A549 (cell line): ENCODE measurements at regions not wholly inside any gene's neighbourhood (a gene's known extent, or its start where the extent isn't known, plus 50 kb on each side); places are given as distances from the start of the nearest gene placed in this dataset.
A peak's percentile ranks its signal among the peaks of the same experiment; 100 is the strongest.

Source experiments
- ATAC-seq, 2 experiments: fragments of 200-7000 bp in 1 of 2; fragments of >200 bp in 1 of 2; cut with Nextera tagmentation in 1 of 2; cut with Tn5 transposase in 1 of 2; 3 replicates each; pipeline versions ENCODE4 v1.8.0 to v1.9.1; 2018 to 2020; ENCODE audit warnings: mild to moderate bottlenecking in 1 of 2, moderate library complexity in 1 of 2
- CTCF ChIA-PET: fragments of 300-600 bp; sonication (Branson Sonifier 250); formaldehyde crosslinking; extraction: SDS; loops from one replicate; lab custom pipeline; 2021; ENCODE audit warnings: antibody characterized with exemption, inconsistent platforms; lab: Yijun Ruan, JAX
- POLR2A ChIA-PET: fragments of 350-600 bp; formaldehyde crosslinking; extraction: SDS; loops from one replicate; lab custom pipeline; 2021; ENCODE audit warnings: antibody characterized with exemption, inconsistent platforms; lab: Yijun Ruan, JAX
- DNase-seq, 2 experiments: peaks; one replicate each; pipeline versions ENCODE4 v3.0.0 to v3.0.0-alpha.2; 2011 to 2016; ENCODE audit warnings: low read depth in 1 of 2, low spot score in 1 of 2
- FAIRE-seq: peaks from 2 replicates; lab custom pipeline; 2011; peaks lifted over from hg19 to GRCh38; lab: Jason Lieb, UNC
- H3K27ac ChIP-seq, 2 experiments: fragments of >200 bp; sonication (Bioruptor Twin); formaldehyde crosslinking; 3 replicates each; pipeline ENCODE4 v1.5.1; 2016 to 2017
- H3K4me1 ChIP-seq: fragments of >200 bp; sonication (Bioruptor Twin); formaldehyde crosslinking; 3 replicates; pipeline ENCODE4 v1.6.1; 2016
- H3K4me2 ChIP-seq: fragments of >200 bp; sonication (Bioruptor Twin); formaldehyde crosslinking; 3 replicates; pipeline ENCODE4 v1.6.1; 2016
- H3K4me3 ChIP-seq: fragments of >200 bp; sonication (Bioruptor Twin); formaldehyde crosslinking; 3 replicates; pipeline ENCODE4 v1.5.1; 2016
- H3K9me3 ChIP-seq: fragments of >200 bp; sonication (Bioruptor Twin); formaldehyde crosslinking; 3 replicates; pipeline ENCODE4 v1.6.1; 2016
- CHD2 ChIP-seq: fragments of 150-350 bp; IDR thresholded peaks from 2 replicates; pipeline ENCODE4 v1.6.1; 2014; ENCODE audit warnings: low read length; ENCODE audit not compliant: partially characterized antibody
- EHF ChIP-seq: fragments of 250-450 bp; sonication (Bioruptor Pico); IDR thresholded peaks from 2 replicates; pipeline ENCODE4 v1.5.0; 2020; ENCODE audit warnings: mild to moderate bottlenecking
- FOSL2 ChIP-seq, 2 experiments: fragments of 450-650 bp in 1 of 2; fragments of >200 bp in 1 of 2; sonication (Bioruptor Twin) in 1 of 2; formaldehyde crosslinking; IDR thresholded peaks; 2 replicates each; pipeline versions ENCODE4 v1.5.0 to v1.6.1; 2016 to 2020; ENCODE audit warnings: mild to moderate bottlenecking in 1 of 2, moderate library complexity in 1 of 2
- GATA3 ChIP-seq: IDR thresholded peaks from 2 replicates; pipeline ENCODE4 v1.6.1; 2012; ENCODE audit warnings: borderline replicate concordance
- HEYL ChIP-seq: fragments of 250-450 bp; sonication (Bioruptor Pico); IDR thresholded peaks from 2 replicates; pipeline ENCODE4 v1.8.0; 2021; ENCODE audit warnings: mild to moderate bottlenecking, moderate library complexity
- HOXB5 ChIP-seq: fragments of 250-450 bp; sonication (Bioruptor Pico); IDR thresholded peaks from 2 replicates; pipeline ENCODE4 v1.5.0; 2020; ENCODE audit warnings: mild to moderate bottlenecking, moderate library complexity
- JUNB ChIP-seq: fragments of >200 bp; sonication (Bioruptor Twin); formaldehyde crosslinking; IDR thresholded peaks from 2 replicates; pipeline ENCODE4 v1.6.1; 2016
- KDM5A ChIP-seq: fragments of 200-600 bp; sonication (generic); IDR thresholded peaks from 2 replicates; pipeline ENCODE4 v1.6.1; 2016; ENCODE audit warnings: antibody characterized with exemption, mild to moderate bottlenecking
- MAX ChIP-seq: IDR thresholded peaks from 2 replicates; pipeline ENCODE4 v1.6.1; 2012
- MYC ChIP-seq: IDR thresholded peaks from 2 replicates; pipeline ENCODE4 v1.6.1; 2012; ENCODE audit warnings: mild to moderate bottlenecking, inconsistent platforms, low read length, improper control_type of control experiment, borderline replicate concordance
- NPAS2 ChIP-seq: fragments of 250-450 bp; sonication (Bioruptor Pico); IDR thresholded peaks from 2 replicates; pipeline ENCODE4 v1.8.0; 2022; ENCODE audit warnings: mild to moderate bottlenecking, moderate library complexity, borderline replicate concordance
- PHF8 ChIP-seq: fragments of 200-600 bp; sonication (generic); IDR thresholded peaks from 2 replicates; pipeline ENCODE4 v1.6.1; 2016; ENCODE audit warnings: low read depth, mild to moderate bottlenecking, antibody characterized with exemption, moderate library complexity, borderline replicate concordance
- POLR2A ChIP-seq: IDR thresholded peaks from 2 replicates; pipeline ENCODE4 v1.6.1; 2012; ENCODE audit warnings: mild to moderate bottlenecking, low read length
- POLR2AphosphoS2 ChIP-seq: conservative IDR thresholded peaks from 2 replicates; pipeline ENCODE4 v1.6.1; 2012; ENCODE audit warnings: low read length, improper control_type of control experiment, inconsistent platforms
- RFX5 ChIP-seq: fragments of 450-650 bp; IDR thresholded peaks from 2 replicates; pipeline ENCODE4 v1.7.1; 2014; ENCODE audit warnings: antibody characterized with exemption, mild to moderate bottlenecking, moderate library complexity
- RNF2 ChIP-seq: fragments of 200-600 bp; sonication (generic); IDR thresholded peaks from 2 replicates; pipeline ENCODE4 v1.6.1; 2016; ENCODE audit warnings: low read depth, mild to moderate bottlenecking, antibody characterized with exemption, moderate library complexity, borderline replicate concordance
- USF2 ChIP-seq: fragments of 450-650 bp; IDR thresholded peaks from 2 replicates; pipeline ENCODE4 v1.6.1; 2014; ENCODE audit warnings: antibody characterized with exemption
- ZFP36 ChIP-seq: fragments of 450-650 bp; IDR thresholded peaks from 2 replicates; pipeline ENCODE4 v1.6.1; 2014; ENCODE audit warnings: borderline replicate concordance; ENCODE audit not compliant: partially characterized antibody
- ZNF302 ChIP-seq: fragments of 250-450 bp; sonication (Bioruptor Pico); IDR thresholded peaks from 2 replicates; pipeline ENCODE4 v1.9.0; 2021; ENCODE audit warnings: inconsistent platforms, mild to moderate bottlenecking, moderate library complexity
- WGBS: methylation state at CpG from one replicate; pipeline ENCODE4 v1.1.6; 2017; ENCODE audit errors: missing lambda C conversion rate; 5-methylcytosine and 5-hydroxymethylcytosine counted together
- TF ChIP-seq, protein P1 (sequence below): fragments of >200 bp; sonication (Bioruptor Twin); formaldehyde crosslinking; IDR thresholded peaks from 3 replicates; pipeline ENCODE4 v1.5.1; 2016
- TF ChIP-seq, protein P2 (sequence below): fragments of 250-450 bp; sonication (Bioruptor Pico); IDR thresholded peaks from 2 replicates; pipeline ENCODE4 v1.5.0; 2020; ENCODE audit warnings: low read depth, mild to moderate bottlenecking, moderate library complexity

DNA sequence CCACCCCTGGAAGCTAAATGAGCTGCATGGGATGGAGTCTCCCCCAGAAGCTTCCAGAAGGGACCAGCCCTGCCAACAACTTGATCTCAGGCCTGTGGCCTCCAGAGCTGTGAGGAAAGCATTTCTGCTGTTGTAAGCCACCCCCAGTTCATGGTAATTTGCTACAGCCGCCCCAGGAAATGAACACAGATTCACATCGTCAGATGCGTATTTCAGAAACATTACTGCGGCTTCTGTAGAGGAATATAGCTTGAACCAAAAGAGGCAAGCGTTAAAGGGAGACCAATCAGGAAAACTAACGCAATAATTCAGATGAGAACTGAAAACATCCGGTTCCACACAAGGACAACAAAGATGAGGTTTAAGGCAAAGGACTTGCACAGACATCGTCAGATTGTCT lies 128.4 kb upstream of the TBL1X start (continued):
- no peak for TF ChIP-seq HOXB5 (CRISPR knock-in tag)
- TF ChIP-seq, protein P1, sequence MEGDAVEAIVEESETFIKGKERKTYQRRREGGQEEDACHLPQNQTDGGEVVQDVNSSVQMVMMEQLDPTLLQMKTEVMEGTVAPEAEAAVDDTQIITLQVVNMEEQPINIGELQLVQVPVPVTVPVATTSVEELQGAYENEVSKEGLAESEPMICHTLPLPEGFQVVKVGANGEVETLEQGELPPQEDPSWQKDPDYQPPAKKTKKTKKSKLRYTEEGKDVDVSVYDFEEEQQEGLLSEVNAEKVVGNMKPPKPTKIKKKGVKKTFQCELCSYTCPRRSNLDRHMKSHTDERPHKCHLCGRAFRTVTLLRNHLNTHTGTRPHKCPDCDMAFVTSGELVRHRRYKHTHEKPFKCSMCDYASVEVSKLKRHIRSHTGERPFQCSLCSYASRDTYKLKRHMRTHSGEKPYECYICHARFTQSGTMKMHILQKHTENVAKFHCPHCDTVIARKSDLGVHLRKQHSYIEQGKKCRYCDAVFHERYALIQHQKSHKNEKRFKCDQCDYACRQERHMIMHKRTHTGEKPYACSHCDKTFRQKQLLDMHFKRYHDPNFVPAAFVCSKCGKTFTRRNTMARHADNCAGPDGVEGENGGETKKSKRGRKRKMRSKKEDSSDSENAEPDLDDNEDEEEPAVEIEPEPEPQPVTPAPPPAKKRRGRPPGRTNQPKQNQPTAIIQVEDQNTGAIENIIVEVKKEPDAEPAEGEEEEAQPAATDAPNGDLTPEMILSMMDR, result no peak
- TF ChIP-seq, protein P2, sequence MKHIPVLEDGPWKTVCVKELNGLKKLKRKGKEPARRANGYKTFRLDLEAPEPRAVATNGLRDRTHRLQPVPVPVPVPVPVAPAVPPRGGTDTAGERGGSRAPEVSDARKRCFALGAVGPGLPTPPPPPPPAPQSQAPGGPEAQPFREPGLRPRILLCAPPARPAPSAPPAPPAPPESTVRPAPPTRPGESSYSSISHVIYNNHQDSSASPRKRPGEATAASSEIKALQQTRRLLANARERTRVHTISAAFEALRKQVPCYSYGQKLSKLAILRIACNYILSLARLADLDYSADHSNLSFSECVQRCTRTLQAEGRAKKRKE, result no peak
- TF ChIP-seq POLR2AphosphoS2, result no peak

GRCh38 chrX:9337046-9337445 lies 127.8 kb upstream of the TBL1X start:
- TF ChIP-seq JUNB (no peak), CHD2 (no peak), ZNF302 (CRISPR knock-in tag) (no peak), MYC (no peak), HEYL (no peak), RFX5 (no peak), RNF2 (no peak)
- Histone ChIP-seq H3K4me2 (no peak overlapping the region), H3K27ac (no peak overlapping the region), H3K4me3 (no peak overlapping the region), H3K9me3 (no peaks in the 10 kb centered on the region), H3K4me1 (peaks cover 16% of the 10 kb centered on the region)
- 87% methylated on average over 5 of the region's 5 CpGs for WGBS
- FAIRE-seq (no peak), DNase-seq (no peak), ATAC-seq (no peak)
- ChIA-PET POLR2A (no interaction called here), CTCF (no interaction called here)

DNA sequence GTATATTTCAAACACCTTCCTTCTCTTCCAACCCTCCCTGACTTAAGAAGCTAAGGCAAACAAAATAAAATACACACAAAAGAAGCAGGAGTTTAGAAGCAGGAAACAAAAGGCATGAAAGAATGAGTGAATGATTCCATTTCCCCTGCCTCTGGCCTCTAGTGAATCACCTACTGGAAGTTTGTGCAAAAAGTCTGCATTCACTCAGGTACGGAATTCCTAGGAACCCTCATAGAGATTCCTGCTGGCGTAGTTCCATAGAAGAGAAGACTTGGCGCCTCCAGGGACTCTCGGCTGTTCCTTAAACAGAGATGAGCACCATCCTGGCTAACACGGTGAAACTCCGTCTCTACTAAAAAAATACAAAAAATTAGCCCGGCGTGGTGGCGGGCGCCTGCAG lies 125.9 kb upstream of the TBL1X start:
- WGBS, result 85% methylated on average over 9 of the region's 10 CpGs
- Histone ChIP-seq H3K4me3 (no peak overlapping the region), H3K4me1 (peaks cover 28% of the 10 kb centered on the region), H3K9me3 (no peaks in the 10 kb centered on the region), H3K4me2 (no peak overlapping the region), H3K27ac (no peak overlapping the region)
- DNase-seq, result no peak
- CTCF ChIA-PET, result interaction anchor here (1.0 kb wide), 1 partner anchor 25 kb away, joined by 3 read pairs; no protein-coding TSS in a partner anchor
- POLR2A ChIA-PET, result no interaction called here
- FAIRE-seq, result no peak
- TF ChIP-seq GATA3 (no peak), KDM5A (no peak), FOSL2 (IDR thresholded peaks at IDR 0.05) (no peak), FOSL2 (CRISPR knock-in tag; IDR thresholded peaks at IDR 0.05) (no peak)
- ATAC-seq, result no peak

DNA sequence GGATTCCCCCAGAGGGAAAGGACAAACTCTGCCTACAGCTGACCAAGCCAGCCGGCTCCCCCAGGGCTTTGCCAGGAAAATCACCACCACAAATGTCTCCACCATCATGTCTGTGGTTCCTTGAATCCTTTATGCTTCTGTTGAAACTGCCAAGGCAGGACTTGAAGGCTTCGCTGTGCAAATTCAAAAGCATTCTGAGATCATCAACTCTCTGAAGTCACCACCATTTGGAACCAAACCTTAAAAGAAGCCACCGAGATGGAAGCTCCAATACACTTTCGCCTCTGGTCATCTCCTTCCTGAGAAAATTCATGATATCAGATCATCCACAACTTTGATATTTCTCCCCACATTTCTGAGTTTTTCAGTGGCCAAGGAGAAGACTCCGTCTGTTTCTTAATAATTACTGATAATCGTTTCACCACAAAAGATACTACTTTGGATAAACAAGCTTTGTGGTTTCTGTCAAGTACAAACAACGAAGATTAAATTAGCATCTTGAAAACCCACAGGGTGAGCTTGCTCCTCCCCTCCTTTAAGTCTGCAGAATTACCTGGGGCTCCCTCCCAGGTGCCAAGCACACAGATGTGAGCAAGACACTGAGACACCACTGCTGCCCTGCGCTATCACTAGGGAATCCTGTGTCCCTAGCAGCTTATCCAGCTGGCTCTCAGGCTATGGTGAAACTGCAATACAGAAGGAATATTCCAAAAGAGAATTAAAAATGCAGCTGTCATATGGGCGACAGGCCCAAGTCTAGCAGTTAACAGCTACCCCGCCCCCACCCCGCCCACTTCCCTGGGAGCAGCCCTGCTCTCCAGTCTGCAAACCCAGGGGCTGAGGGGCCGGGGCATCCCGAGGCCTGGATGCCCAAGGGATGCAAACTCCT lies 125.0 kb upstream of the TBL1X start:
- POLR2A ChIA-PET, result no interaction called here
- H3K4me1 ChIP-seq, result peaks cover 28% of the 10 kb centered on the region
- whole genome bisulfite sequencing, result 86% methylated on average over 13 of the region's 13 CpGs
- CTCF ChIA-PET, result interaction anchor here (1.0 kb wide), 1 partner anchor 368 kb away, joined by 3 read pairs; no protein-coding TSS in a partner anchor
- no peak for DNase-seq
- H3K27ac ChIP-seq, result peak overlapping the region in 1 of 2 experiments; percentile 87; a peak in 3 of 6 replicates
- no peak overlapping the region for H3K4me2 ChIP-seq
- no peak for FAIRE-seq
- ATAC-seq, result no peak
- TF ChIP-seq ZNF302 (CRISPR knock-in tag) (no peak), KDM5A (no peak), POLR2A (no peak), NPAS2 (CRISPR knock-in tag) (no peak), EHF (no peak), USF2 (no peak), MAX (no peak), ZFP36 (no peak), GATA3 (no peak), PHF8 (no peak)
- TF ChIP-seq, protein P2, result no peak
- H3K9me3 ChIP-seq, result no peaks in the 10 kb centered on the region
- H3K4me3 ChIP-seq, result no peak overlapping the region
